ENCODE measurements at regions not wholly inside any gene's neighbourhood (a gene's known extent, or its start where the extent isn't known, plus 50 kb on each side); places are given as distances from the start of the nearest gene placed in this dataset.
A peak's percentile ranks its signal among the peaks of the same experiment; 100 is the strongest.

DNA sequence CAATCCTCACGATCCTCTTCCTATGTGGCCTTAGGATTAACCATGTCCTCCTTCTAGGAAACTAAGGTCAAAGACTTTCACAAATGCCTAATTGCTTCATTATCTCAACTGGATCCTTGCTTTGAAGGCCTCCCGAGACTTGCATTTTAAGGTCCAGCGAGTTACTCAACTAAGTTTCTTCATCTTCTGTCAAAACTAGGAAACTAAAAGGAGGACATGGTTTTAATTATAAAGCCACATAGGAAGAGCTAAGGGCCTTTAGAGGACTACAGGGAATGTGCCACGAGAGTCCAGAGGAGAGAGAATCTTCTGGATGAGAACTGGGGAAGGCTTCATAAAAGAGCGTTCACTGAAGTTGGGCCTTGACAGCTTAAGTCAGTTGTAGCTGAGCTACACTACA is 87.8 kb upstream of the LPP start:
- H3K27ac ChIP-seq = no peak overlapping the region

DNA sequence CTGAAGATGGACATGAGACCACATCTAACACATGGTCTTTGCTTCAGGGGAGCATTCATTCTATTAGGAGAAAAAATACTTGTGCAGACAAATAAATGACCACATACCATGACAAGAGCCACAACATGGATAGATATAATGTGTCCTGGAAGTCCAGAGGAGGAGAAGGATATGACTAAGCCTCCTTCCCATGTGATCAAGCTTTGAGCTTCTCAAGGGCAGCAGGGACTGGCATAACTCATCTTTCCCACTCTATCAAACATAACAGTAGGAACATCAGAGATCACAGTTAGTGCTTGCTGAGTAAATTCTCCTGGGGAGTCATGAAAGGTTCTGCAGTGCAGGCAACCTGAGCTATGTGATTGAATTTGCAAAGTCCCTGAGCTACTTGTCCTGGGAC is 86.0 kb upstream of the LPP start:
- Histone ChIP-seq H3K4me3 (no peak overlapping the region), H3K27ac (no peak overlapping the region)

More for the DNA sequence above, 87.8 kb upstream of the LPP start:
- no peak overlapping the region for H3K4me3 ChIP-seq

DNA sequence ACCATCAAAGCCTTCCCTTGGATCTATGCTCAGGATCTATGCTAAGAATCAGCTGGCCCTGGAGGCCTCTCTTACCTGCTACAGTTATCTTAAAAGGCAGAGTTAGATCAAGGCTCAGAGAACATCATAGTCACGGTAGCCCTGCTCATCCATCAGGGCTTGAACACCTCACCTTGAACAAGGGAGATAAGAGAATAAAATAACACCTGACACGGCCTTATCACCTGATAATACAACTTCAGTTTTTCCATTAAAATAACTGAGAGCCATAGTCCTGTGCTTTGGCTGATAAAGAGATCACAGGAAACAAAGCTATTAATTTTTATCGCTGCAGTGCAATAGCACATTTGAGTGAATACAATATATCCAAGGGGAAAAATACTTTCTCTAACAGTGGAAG is 85.6 kb upstream of the LPP start:
- no peak overlapping the region for H3K4me3 ChIP-seq
- no peak overlapping the region for H3K27ac ChIP-seq

DNA sequence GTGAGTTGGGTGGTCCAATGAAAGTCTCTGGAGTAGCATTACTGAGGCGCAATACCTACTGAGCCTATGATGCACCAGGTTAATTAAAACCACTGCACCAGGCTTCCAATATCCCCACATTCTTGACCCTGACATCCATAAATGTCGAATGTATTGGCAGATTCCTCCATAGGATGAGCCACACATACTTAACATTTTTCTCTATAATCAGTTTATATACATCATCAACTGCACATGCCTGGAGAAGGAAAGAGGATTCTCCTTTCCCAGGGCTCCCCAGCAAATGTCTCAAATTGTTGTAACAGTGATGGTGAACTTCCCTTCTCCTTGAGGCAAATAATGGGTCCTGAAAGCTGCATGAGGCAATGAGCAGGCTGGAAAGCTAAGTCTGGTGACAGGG is 82.3 kb upstream of the LPP start:
- Histone ChIP-seq H3K4me3 (no peak overlapping the region), H3K27ac (no peak overlapping the region)

DNA sequence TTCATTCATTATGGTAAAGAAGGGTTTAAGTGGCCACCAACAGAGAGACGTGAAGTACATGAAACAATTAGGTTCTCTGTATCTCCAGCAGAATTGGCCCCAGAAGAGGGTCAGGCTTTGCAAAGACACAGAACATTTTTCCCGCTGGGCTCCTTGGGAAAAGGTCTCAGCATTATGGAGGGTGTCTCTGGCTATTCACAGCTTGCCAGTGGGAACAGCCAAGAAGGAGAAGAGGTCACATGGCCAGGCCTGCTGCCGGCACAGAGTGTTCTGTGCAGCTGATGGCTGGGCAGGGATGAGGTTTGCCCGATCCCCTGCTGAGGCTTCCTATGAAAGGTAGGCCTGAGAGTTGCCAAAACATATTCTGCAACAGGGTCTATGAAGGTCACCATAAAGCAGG is 77.8 kb upstream of the LPP start:
- Histone ChIP-seq H3K27ac (no peak overlapping the region), H3K4me3 (no peak overlapping the region)

DNA sequence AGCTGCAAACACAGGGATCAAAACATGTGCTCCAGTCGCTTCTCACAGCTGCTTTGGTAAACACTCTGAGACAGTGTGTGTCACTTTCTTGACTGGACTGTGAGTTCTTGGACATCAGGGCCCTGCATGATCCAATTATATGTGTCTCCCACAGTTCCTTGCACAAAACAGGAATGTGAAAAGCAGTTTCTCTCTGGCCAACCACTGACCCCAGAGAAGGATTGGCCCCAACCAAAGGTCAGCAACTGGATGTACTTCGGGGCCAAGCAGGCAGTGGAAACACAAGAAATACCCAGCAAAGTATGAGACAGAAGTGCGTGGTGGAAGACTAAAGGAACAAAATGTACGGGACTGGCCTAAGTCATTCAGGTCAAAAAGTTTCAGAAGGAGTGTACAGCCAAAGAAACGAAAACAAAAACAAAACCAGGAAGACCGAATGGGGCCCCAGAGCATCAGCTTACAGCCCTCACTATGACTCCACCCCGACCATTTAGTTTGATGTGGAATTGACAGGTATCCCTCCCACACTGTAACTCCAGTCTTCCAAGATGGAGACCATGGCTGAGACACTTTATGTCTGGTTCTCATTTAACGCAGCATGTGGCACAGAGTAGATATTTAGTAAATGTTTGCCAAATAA is 76.7 kb upstream of the LPP start:
- H3K4me3 ChIP-seq = no peak overlapping the region
- peak overlapping the region in 1 of 21 experiments; percentile 14 for H3K27ac ChIP-seq

DNA sequence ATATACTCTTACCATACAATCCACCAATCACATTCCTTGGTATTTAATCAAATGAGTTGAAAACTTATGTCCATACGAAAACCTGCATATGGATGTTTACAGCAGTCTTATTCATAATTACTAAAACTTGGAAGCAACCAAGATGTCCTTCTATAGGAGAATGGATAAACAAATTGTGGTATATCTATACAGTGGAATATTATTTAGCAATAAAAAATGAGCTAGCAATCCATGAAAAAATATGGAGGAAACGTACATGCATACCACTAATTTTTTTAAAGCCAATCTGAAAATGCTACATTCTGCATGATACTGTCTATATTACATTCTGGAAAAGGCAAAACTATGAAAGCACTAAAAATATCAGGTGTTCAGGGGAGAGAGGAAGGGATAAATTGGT is 73.9 kb upstream of the LPP start:
- Histone ChIP-seq H3K4me3 (no peak overlapping the region), H3K27ac (no peak overlapping the region)

DNA sequence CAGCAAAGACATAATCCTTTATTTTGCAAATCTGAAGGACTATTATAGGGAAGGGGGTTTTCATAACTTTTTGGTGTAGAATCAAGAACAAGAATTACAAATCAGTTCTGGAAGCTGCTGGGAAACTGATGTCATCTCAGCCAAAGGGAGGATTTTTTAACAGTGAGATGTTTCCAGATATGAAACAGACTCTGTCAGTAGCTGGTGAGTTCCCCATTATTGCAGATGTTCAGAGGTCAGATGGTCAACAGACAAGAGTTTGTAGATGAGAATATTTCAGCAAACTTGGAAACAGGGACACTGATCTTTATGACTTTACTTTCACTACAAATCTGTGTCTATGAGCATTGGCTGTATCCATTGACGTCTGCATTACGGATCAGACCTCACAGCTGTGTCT is 71.9 kb upstream of the LPP start:
- Histone ChIP-seq H3K4me3 (no peak overlapping the region), H3K27ac (no peak overlapping the region)

DNA sequence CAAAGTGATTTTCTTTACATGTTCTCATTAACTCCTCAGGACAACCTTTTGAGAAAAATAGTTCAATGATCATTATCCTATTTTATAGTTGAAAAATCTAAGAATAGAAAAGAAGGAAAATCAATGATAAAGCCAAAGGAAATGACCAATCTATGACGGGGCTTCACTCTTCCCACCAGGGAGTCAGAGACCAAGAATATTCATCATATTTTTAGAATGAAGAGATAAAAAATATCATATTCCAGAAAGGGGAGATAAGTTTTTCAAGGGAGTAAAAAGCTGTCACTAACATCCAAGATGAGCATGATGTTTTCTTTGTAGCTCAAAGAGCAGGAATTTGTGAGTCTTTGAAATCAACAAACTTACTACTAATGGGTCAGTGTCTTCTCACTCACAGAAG is 71.5 kb upstream of the LPP start:
- no peak overlapping the region for H3K27ac ChIP-seq

DNA sequence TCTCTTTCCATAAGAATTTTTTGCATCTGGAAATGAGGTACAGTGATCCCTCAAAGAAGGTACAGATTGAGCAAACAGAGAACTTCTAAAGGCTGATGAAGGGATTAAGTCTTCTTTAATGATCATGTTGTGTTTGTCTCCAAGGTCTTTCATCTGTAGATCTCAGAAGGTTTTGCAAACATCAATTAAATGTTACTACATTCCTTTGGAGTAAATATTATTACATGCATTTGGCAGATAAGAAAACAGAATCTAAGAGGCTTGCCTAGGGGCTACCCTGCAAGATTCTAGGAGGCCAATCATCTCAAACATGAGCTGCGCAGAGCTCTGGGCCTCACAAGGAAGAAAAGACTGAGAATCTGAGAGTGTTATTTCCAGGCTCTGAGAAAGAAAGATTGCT is 70.9 kb upstream of the LPP start:
- no peak overlapping the region for H3K4me3 ChIP-seq
- no peak overlapping the region for H3K27ac ChIP-seq

More for the DNA sequence above, 71.5 kb upstream of the LPP start:
- H3K4me3 ChIP-seq = no peak overlapping the region

DNA sequence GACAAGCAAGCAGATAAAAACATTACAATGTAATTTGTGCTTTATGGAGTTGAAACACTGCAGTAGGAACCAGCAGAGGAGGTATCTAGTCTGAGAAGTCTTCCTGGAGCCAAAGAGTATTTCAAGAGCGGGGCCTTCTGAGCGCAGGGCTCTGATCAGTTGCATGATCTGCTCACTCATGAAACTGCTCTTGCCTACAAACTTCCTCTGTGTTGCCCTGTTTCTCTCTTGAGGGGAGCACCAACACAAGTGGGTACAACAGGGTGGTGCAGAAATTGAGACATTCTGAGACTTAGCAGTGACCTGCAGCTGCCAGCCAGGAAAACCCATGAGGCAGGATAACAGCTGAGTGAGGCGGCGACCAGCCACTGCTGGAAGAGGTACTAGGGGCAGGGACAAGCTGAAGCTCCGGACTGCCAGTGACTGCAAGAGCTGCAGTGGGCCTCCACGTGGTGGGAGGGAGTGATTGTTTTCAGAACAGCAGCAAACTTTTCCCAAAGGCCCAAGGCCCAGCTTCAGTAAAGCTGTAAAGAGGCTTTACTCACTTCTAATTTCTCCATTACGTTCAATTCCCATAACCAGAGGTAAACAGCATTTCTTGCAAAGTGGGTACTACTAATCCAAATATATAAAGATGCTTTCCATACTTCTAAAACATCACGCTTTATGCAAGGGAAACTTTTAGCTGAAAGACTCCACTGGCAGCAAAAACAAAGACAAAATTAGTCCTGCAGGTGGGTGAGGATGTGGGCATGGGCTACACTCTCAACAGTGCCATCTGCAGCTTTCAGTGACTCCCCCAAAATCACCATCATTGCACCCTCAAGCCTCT is 69.0 kb upstream of the LPP start:
- no peak overlapping the region for H3K27ac ChIP-seq
- no peak overlapping the region for H3K4me3 ChIP-seq

DNA sequence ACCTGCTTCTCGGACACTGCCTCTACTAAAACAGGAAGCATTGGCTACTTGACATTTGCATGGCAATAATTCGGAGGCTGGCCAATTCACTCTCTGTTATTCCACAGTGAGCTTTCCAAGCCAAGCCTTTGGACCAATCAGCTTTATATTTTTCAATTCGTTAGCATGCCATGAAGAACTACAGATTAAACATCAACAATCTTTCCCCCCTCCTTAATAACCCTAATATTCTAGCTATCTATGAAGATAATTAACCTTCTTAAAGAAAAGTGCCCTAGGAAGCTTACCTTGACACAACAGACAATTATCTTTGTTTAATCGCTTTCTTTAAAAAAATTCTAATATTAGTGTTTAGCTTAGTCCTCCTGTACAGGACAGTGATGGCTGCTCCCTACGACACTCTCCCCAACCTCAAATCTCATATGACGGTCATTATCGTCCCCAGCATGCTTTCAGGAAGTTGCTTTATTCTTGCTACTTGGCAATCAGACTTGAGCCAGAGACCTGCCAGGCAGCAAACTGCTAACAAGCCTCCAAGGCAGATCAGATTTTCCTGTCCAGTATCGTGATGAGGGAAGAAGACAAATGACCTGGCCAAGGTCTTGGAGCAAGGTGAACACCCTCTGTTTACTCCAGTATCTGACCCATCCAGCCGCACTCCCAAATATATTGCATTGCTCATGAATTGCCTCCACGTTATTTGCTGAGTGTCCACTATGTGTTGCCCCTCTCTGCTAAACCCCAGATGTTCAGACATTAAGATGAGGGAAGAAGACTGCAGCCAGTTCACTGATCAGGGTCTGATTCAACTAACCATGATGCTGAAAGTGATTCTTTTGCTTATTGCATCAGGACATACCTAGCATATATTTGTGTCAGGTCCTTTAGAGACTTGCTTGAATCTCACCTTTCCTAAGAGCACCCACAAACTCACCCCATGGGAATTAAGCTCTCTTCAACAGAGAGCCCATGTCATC is 68.1 kb upstream of the LPP start:
- H3K4me3 ChIP-seq = no peak overlapping the region

DNA sequence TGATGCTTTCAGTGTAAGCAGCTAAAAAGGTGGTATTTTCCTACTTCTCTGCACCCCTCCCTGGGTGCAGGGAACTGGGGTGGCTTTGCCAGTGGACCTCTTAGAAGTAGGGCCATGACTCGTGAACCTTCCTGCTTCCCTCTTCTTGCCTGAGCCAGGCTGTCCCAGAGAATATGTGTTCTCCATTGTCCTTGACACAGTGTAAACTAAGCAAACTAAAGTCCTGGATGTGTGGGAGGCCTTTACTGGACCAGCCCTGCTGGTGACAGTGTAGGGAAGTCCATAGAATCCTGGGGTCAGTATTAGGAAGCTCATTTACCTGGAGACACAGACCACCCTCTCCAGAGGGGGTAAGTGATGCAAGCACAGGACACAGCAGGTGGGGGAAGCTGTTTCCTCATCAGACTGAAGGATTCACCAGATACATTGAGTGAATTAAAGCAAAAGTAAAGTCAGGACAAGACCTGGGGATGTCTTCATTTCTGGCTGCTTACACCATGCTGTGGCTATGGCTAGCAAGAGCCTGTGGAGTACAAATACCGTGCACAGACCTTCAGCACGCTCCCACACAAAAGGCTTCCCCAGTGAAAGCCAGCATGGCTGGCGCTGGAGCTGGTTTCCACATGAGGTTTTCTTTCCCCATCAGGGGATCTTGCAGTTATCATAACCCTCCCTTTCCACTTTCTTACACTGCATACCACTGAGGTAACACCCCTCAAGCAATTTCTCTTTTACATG is 64.8 kb upstream of the LPP start:
- Histone ChIP-seq H3K4me3 (no peak overlapping the region), H3K27ac (no peak overlapping the region)

More for the DNA sequence above, 68.1 kb upstream of the LPP start:
- H3K27ac ChIP-seq = no peak overlapping the region

DNA sequence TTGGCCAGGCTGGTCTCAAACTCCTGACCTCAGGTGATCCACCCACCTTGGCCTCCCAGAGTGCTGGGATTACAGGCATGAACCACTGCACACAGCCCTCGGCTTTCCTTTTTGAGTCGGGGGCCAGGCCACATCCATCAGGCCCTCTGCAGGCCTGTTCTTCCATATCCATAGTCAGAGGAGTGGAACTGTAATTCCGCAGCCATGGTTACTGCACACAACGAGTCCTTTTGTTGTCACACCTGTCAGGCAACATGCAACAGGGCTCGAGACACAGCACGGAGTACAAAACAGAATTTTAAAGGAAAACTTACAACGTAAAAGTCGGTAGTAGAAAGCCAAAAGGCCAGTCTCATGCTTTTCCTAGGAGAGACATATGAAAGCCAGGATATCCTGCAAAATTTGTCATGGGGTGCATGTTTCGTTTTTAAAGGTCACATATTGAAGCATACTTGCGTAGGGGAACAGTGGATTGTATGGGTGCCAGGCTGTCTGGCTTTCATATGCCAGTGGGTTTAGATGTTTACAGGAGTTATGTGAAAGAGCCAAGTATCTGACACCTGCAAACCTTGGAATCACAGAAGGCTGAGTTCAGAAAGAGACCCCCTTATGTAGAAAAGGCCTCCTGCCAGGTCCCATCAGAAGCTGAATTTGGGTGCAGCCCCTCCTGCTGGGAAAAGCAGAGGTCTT is 63.2 kb upstream of the LPP start:
- H3K27ac ChIP-seq = no peak overlapping the region
- no peak overlapping the region for H3K4me3 ChIP-seq

DNA sequence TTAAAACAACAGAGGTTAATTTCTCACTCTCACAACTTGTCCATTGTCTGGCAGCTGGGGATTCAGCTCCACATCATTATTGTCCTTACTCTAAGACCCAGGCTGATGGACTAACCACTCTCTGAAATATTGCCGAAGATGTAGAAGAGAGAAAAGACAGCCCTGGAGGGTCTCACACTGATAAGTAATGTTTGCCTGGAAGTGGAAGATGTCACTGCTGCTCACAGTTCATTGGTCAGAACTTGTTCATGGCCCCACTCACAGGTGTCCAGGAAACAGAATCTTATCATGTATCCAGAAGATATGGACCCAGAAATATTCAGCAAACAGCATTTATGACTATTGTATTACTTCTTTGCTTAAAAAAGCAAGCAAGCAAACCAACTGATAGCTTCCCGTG is 62.2 kb upstream of the LPP start:
- no peak overlapping the region for H3K4me3 ChIP-seq

DNA sequence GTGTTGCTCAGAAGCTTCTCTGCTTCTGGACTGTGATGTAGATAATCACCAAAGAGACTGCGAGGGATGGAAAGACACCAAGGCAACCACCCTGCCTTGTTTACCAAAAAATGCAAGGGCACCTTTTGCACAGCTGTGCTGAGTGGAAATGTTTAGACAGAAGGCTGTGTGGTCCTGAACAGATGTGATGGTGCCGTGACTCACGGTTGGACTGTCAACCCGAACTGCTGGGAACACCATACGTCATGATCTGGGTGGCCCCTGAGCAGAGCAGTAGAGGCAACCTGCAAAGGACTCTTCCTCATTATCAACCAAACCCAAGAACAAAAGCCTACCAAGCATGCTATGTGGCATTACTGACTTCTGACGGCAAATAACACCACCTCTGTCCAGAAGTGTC is 61.3 kb upstream of the LPP start:
- no peak overlapping the region for H3K4me3 ChIP-seq
- no peak overlapping the region for H3K27ac ChIP-seq

More for the DNA sequence above, 62.2 kb upstream of the LPP start:
- no peak overlapping the region for H3K27ac ChIP-seq

DNA sequence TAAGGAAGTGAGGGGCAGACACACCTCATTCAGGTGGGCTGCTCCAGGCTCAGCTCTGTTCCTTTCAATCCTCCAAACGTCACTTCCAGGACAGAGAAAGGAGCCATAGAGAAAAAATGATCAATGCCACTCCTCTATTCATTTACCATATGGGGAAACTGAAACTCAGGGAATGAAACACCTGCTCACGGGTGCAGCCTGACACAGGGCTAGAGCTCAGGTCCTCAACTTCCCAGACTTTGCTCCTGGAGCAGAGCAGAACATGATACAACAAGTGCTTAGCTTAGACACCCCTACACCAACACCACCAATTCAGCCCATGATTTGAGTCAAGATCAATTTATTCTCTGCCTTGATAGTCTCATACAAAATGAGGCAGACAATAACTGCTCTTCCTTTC is 58.5 kb upstream of the LPP start:
- Histone ChIP-seq H3K4me3 (no peak overlapping the region), H3K27ac (no peak overlapping the region)

DNA sequence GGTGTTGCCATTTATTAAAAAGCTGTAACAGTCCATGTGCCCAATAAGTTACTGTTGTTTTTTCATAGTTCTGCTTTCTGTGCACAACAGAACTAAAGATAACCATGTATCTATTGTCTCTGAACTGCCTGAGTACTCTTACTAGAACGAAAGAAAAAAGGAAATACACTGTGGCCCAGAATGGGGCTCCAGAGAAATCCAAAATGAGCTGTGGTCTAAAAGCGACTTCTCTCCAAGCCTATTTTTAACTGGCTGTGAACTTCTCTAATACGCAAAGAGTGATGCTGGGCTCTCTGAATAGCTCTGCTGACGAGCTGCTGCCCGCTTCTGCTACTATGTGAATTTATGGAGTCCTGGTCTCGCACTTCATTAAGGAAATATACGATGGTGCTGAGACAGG is 56.2 kb upstream of the LPP start:
- Histone ChIP-seq H3K27ac (no peak overlapping the region), H3K4me3 (no peak overlapping the region)

DNA sequence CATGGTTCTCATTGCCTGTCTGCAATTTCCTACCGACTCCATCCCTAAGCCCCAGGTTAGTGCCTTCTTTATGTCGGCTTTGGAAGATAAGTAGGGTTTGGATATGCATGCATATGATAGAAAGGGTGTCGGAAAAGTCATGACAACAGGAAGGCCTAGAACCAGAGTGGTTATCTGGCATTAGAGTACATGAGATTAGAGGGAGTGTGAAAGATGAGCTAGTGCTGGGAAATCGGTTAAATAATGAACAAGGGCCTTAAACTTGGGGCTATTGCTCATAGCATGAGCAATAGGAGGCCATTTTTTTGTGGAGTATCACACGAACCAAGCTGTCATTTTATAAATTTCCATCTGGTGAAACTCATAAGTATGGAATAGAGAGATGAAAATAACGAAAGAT is 54.0 kb upstream of the LPP start:
- no peak overlapping the region for H3K27ac ChIP-seq
- H3K4me3 ChIP-seq = no peak overlapping the region

All from skin epidermis (tissue), 12 donors.